22Rv1 (cell line): ENCODE measurements at regions not wholly inside any gene's neighbourhood (a gene's known extent, or its start where the extent isn't known, plus 50 kb on each side); places are given as distances from the start of the nearest gene placed in this dataset.

Experiments used
- H3K27ac ChIP-seq: fragments of 450-650 bp; 2 replicates; pipeline ENCODE4 v1.5.1; 2017
- ZFX ChIP-seq: fragments of 450-650 bp; IDR thresholded peaks from 2 replicates; pipeline ENCODE4 v1.6.1; 2017; ENCODE audit warnings: antibody characterized with exemption, borderline replicate concordance
- TF ChIP-seq, protein P1 (sequence below): fragments of 450-650 bp; IDR thresholded peaks from 2 replicates; pipeline ENCODE4 v1.5.1; 2017; ENCODE audit warnings: mild to moderate bottlenecking

GRCh38 chr13:103210348-103210747, 144.1 kb upstream of the SLC10A2 start:
- TF ChIP-seq ZFX, result no peak
- TF ChIP-seq, protein P1, sequence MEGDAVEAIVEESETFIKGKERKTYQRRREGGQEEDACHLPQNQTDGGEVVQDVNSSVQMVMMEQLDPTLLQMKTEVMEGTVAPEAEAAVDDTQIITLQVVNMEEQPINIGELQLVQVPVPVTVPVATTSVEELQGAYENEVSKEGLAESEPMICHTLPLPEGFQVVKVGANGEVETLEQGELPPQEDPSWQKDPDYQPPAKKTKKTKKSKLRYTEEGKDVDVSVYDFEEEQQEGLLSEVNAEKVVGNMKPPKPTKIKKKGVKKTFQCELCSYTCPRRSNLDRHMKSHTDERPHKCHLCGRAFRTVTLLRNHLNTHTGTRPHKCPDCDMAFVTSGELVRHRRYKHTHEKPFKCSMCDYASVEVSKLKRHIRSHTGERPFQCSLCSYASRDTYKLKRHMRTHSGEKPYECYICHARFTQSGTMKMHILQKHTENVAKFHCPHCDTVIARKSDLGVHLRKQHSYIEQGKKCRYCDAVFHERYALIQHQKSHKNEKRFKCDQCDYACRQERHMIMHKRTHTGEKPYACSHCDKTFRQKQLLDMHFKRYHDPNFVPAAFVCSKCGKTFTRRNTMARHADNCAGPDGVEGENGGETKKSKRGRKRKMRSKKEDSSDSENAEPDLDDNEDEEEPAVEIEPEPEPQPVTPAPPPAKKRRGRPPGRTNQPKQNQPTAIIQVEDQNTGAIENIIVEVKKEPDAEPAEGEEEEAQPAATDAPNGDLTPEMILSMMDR, result no peak
- no peak overlapping the region for H3K27ac ChIP-seq

DNA sequence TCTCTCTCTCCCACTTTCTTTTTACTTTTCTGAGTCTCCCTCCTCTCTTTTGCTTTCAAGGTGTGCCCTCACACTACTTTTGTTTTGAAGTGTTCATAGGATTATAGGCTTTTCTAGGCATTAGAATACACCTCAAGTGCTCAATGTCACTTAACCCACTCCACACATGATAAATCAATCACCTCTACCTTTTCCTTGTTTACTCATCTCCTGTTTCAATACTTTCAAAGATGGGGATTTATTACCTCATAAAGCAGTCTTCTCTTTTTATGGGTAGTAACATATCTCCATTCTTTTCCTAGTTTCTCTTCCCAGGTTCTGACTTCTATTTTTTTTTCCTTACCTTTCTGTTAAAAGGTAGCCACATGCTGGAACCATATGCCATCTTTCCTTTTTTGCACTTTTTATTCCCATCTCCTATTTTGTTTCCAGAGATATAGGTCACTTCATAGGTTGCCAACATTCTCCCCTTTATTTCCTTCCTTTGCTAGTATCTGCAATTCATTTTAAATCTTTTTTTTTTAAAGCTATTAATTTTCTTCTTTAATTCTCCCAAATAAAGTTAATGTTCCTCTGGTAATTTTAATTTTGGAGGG, 137.6 kb upstream of the SLC10A2 start:
- H3K27ac ChIP-seq, result no peak overlapping the region
- TF ChIP-seq, protein P1, result no peak

DNA sequence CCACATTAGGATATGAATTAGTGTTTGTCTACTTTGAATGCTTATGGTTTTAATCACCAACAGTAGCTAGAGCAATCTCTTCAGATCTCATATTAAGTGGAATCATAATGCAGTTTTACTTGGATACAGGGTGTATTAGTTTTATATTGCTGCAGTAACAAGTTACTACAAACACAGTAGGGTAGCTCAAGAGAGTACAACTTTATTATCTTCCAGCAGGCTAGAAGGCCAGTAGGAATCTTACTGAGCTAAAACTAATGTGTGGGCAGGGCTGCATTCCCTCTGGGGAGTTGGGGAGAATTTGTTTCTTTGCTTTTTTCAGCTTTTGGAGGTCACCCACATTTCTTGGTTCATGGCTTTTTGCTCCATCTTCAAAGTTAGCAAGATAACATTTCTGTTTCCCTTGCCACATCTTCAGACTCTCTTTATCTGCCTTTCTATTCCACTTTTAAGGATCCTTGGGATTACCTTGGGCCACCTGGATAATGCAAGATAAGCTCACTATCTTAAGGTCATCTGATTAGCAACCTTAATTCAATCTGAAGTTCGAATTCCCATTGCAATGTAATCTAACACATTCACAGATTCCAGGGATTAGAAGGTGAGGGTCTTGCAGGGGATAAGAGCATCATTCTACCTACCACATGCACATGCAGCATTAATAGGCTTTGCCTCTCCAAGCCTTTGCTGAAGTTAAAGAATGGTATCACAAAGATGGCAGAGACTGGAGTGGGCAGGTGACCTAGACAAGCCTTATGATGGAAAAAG, 134.1 kb upstream of the SLC10A2 start:
- no peak for TF ChIP-seq ZFX
- TF ChIP-seq, protein P1, result no peak
- H3K27ac ChIP-seq, result no peak overlapping the region

GRCh38 chr13:103199380-103200088, 133.3 kb upstream of the SLC10A2 start:
- H3K27ac ChIP-seq, result no peak overlapping the region

GRCh38 chr13:103196356-103196755, 130.1 kb upstream of the SLC10A2 start:
- TF ChIP-seq, protein P1, result no peak
- no peak for TF ChIP-seq ZFX
- no peak overlapping the region for H3K27ac ChIP-seq

More at GRCh38 chr13:103199380-103200088, 133.3 kb upstream of the SLC10A2 start:
- TF ChIP-seq ZFX, result no peak
- TF ChIP-seq, protein P1, result no peak

- no peak overlapping the region for H3K27ac ChIP-seq
Observed at GRCh38 chr13:103195762-103196161, 129.5 kb upstream of the SLC10A2 start.

More at GRCh38 chr13:103195762-103196161, 129.5 kb upstream of the SLC10A2 start:
- TF ChIP-seq ZFX, result no peak
- TF ChIP-seq, protein P1, result no peak
